ENCODE measurements at regions not wholly inside any gene's neighbourhood (a gene's known extent, or its start where the extent isn't known, plus 50 kb on each side); places are given as distances from the start of the nearest gene placed in this dataset.
A peak's percentile ranks its signal among the peaks of the same experiment; 100 is the strongest.

DNA sequence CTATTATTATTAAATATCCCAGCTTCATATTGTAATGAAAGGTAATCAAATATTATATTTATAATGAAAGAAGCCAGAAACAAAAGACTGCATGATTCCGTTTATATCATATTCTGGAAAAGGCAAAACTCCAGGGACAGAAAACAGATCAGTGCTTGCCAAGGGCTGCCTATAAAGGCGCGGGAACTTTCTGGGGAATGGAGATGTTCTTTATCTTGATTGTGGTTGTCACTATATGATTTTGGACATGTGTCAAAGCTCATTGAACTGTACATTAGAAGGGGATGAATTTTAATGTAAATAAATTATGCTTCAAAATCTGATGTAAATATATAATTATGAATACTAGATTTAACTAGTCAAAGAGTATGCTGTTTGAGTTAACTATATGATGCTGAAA is 115.4 kb upstream of the KRAS start:
- H3K79me2 ChIP-seq (ENCODE audit: low read length) = no peaks in the 10 kb centered on the region
- no peaks in the 10 kb centered on the region for H3K9me2 ChIP-seq (replicated peaks; ENCODE audit: insufficient read depth, low read length)
- H3F3A ChIP-seq (ENCODE audit: insufficient read depth, low read length) = 0 out of 2 replicates have a peak, but pooled peaks cover 9% of the 10 kb centered on the region
- no peaks in the 10 kb centered on the region for H4K20me1 ChIP-seq (ENCODE audit: insufficient read depth, low read length)
- H2AFZ ChIP-seq (ENCODE audit: low read length) = no peak overlapping the region
- no peaks in the 10 kb centered on the region for H3K36me3 ChIP-seq (replicated peaks; ENCODE audit: insufficient read depth, low read length)
- TF ChIP-seq EZH2 (optimal IDR thresholded peaks at IDR 0.05; ENCODE audit: low read depth, low read length) (no peak), EZH2phosphoT487 (IDR thresholded peaks at IDR 0.05; ENCODE audit: low read length) (no peak)
- TF ChIP-seq, protein P1, sequence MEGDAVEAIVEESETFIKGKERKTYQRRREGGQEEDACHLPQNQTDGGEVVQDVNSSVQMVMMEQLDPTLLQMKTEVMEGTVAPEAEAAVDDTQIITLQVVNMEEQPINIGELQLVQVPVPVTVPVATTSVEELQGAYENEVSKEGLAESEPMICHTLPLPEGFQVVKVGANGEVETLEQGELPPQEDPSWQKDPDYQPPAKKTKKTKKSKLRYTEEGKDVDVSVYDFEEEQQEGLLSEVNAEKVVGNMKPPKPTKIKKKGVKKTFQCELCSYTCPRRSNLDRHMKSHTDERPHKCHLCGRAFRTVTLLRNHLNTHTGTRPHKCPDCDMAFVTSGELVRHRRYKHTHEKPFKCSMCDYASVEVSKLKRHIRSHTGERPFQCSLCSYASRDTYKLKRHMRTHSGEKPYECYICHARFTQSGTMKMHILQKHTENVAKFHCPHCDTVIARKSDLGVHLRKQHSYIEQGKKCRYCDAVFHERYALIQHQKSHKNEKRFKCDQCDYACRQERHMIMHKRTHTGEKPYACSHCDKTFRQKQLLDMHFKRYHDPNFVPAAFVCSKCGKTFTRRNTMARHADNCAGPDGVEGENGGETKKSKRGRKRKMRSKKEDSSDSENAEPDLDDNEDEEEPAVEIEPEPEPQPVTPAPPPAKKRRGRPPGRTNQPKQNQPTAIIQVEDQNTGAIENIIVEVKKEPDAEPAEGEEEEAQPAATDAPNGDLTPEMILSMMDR (IDR thresholded peaks at IDR 0.05; ENCODE audit: low read length) = no peak
- H3K9ac ChIP-seq (ENCODE audit: low read length) = no peak overlapping the region
- no peak overlapping the region for H3K4me3 ChIP-seq (ENCODE audit: low read length)
- H3K9me3 ChIP-seq (replicated peaks; ENCODE audit: insufficient read depth, low read length) = no peaks in the 10 kb centered on the region
- H3K4me2 ChIP-seq (ENCODE audit: low read depth, low read length) = no peak overlapping the region
- no peaks in the 10 kb centered on the region for H3K27me3 ChIP-seq (replicated peaks; ENCODE audit: insufficient read depth, low read length)
- no peak overlapping the region for H3K27ac ChIP-seq (ENCODE audit: low read length)
- DNase-seq = no peak
- peaks cover 11% of the 10 kb centered on the region for H3K4me1 ChIP-seq (ENCODE audit: low read length)

DNA sequence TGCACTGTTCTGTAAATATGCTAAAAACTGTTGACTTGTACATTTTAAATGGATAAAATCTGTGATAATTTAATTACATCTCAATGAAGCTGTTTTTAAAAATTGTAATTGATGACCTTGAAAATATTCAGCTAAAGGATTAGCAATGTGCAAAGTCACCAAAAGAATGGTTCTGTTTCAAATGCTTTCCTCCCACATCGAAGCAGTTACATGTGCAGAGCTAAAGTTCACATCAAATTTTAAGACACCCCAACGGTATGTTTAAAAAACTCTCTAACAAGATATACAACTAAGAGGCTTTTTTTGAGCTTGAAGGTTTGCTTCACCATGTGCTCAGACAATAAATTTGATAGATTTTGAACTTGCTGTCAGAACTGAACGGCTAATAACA is 114.6 kb upstream of the KRAS start:
- H2AFZ ChIP-seq (ENCODE audit: low read length) = no peak overlapping the region
- peaks cover 11% of the 10 kb centered on the region for H3K4me1 ChIP-seq (ENCODE audit: low read length)
- 0 out of 2 replicates have a peak, but pooled peaks cover 9% of the 10 kb centered on the region for H3F3A ChIP-seq (ENCODE audit: insufficient read depth, low read length)
- no peak overlapping the region for H3K27ac ChIP-seq (ENCODE audit: low read length)
- H3K9ac ChIP-seq (ENCODE audit: low read length) = no peak overlapping the region; the same call in 1 of the 2 replicates
- no peaks in the 10 kb centered on the region for H3K9me3 ChIP-seq (replicated peaks; ENCODE audit: insufficient read depth, low read length)
- no peaks in the 10 kb centered on the region for H3K36me3 ChIP-seq (replicated peaks; ENCODE audit: insufficient read depth, low read length)
- no peak overlapping the region for H3K4me3 ChIP-seq (ENCODE audit: low read length)
- H3K79me2 ChIP-seq (ENCODE audit: low read length) = no peaks in the 10 kb centered on the region
- H3K27me3 ChIP-seq (replicated peaks; ENCODE audit: insufficient read depth, low read length) = no peaks in the 10 kb centered on the region
- H3K4me2 ChIP-seq (ENCODE audit: low read depth, low read length) = peak overlapping the region; percentile 19; the same call in 1 of the 2 replicates
- no peak for DNase-seq
- H3K9me2 ChIP-seq (replicated peaks; ENCODE audit: insufficient read depth, low read length) = no peaks in the 10 kb centered on the region
- H4K20me1 ChIP-seq (ENCODE audit: insufficient read depth, low read length) = no peaks in the 10 kb centered on the region
- TF ChIP-seq EZH2phosphoT487 (IDR thresholded peaks at IDR 0.05; ENCODE audit: low read length) (no peak), EZH2 (optimal IDR thresholded peaks at IDR 0.05; ENCODE audit: low read depth, low read length) (no peak)
- TF ChIP-seq, protein P1 (IDR thresholded peaks at IDR 0.05; ENCODE audit: low read length) = no peak

DNA sequence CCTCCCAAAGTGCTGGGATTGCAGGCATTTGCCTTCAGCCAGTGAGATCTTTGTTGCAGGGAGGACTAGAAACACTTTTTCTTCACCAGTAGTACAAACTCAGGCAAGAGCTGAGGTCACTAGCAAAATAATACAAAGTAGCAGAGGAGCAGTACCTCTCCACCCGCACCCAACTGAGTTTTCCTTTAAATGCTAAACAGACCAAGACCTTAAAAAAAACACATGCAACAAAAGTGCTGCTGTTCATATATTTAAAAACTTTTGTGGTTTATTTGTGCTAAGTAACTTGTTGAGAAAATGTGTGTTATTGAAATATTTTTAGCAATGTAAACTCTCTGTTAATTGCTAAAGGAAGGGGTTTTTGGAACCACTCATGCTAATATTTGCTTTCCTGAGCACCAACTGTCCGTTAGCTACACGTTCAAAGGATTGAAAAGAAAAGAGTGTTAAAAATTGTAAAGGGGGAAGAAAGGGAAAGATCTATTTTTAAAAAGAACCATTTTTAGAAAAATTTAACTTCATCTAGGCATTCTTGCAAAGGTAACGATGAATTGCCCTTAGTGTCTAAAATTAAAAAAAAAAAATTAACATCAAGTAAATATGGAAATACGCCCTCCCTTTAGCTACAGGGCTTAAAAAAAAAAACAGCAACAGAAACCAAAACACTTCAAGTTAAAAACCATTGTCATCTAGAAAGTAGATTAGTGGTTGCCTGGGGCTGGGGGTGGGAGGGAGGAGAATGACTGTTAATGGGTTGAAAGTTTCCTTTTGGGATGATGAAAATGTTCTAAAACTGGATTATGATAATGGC is 114.0 kb upstream of the KRAS start:
- H3K9ac ChIP-seq (ENCODE audit: low read length) = no peak overlapping the region; the same call in 1 of the 2 replicates
- H3K4me2 ChIP-seq (ENCODE audit: low read depth, low read length) = peak overlapping the region; percentile 19; the same call in 1 of the 2 replicates
- TF ChIP-seq EZH2 (optimal IDR thresholded peaks at IDR 0.05; ENCODE audit: low read depth, low read length) (no peak), EZH2phosphoT487 (IDR thresholded peaks at IDR 0.05; ENCODE audit: low read length) (no peak)
- TF ChIP-seq, protein P1 (IDR thresholded peaks at IDR 0.05; ENCODE audit: low read length) = no peak
- no peaks in the 10 kb centered on the region for H3K9me3 ChIP-seq (replicated peaks; ENCODE audit: insufficient read depth, low read length)
- no peak overlapping the region for H3K4me3 ChIP-seq (ENCODE audit: low read length)
- H3K79me2 ChIP-seq (ENCODE audit: low read length) = no peaks in the 10 kb centered on the region
- H3K9me2 ChIP-seq (replicated peaks; ENCODE audit: insufficient read depth, low read length) = no peaks in the 10 kb centered on the region
- DNase-seq = peak; percentile 60
- no peak overlapping the region for H3K27ac ChIP-seq (ENCODE audit: low read length)
- 0 out of 2 replicates have a peak, but pooled peaks cover 9% of the 10 kb centered on the region for H3F3A ChIP-seq (ENCODE audit: insufficient read depth, low read length)
- H2AFZ ChIP-seq (ENCODE audit: low read length) = no peak overlapping the region
- H3K4me1 ChIP-seq (ENCODE audit: low read length) = peaks cover 11% of the 10 kb centered on the region
- no peaks in the 10 kb centered on the region for H4K20me1 ChIP-seq (ENCODE audit: insufficient read depth, low read length)
- H3K36me3 ChIP-seq (replicated peaks; ENCODE audit: insufficient read depth, low read length) = no peaks in the 10 kb centered on the region
- no peaks in the 10 kb centered on the region for H3K27me3 ChIP-seq (replicated peaks; ENCODE audit: insufficient read depth, low read length)

All from MM.1S (cell line).